Astrocyte of the cerebellum (primary cell): ENCODE measurements at regions not wholly inside any gene's neighbourhood (a gene's known extent, or its start where the extent isn't known, plus 50 kb on each side); places are given as distances from the start of the nearest gene placed in this dataset.

Source experiments
- DNase-seq: peaks from one replicate; pipeline ENCODE4 v3.0.0-alpha.2; 2011; ENCODE audit warnings: low read depth
- H3K4me3 ChIP-seq: 2 replicates; pipeline ENCODE4 v1.5.1; 2011; ENCODE audit warnings: mild to moderate bottlenecking, low read depth, low read length, moderate library complexity
- CTCF ChIP-seq: IDR thresholded peaks from 2 replicates; pipeline ENCODE4 v1.5.1; 2012; ENCODE audit warnings: low read length, low read depth, moderate library complexity, mild to moderate bottlenecking; ENCODE audit errors: missing control alignments
- in situ Hi-C: cut with HindIII; loops from 2 replicates; pipeline ENCODE4 v1.10.0; 2017; ENCODE audit warnings: low sequenced_read_pairs

DNA sequence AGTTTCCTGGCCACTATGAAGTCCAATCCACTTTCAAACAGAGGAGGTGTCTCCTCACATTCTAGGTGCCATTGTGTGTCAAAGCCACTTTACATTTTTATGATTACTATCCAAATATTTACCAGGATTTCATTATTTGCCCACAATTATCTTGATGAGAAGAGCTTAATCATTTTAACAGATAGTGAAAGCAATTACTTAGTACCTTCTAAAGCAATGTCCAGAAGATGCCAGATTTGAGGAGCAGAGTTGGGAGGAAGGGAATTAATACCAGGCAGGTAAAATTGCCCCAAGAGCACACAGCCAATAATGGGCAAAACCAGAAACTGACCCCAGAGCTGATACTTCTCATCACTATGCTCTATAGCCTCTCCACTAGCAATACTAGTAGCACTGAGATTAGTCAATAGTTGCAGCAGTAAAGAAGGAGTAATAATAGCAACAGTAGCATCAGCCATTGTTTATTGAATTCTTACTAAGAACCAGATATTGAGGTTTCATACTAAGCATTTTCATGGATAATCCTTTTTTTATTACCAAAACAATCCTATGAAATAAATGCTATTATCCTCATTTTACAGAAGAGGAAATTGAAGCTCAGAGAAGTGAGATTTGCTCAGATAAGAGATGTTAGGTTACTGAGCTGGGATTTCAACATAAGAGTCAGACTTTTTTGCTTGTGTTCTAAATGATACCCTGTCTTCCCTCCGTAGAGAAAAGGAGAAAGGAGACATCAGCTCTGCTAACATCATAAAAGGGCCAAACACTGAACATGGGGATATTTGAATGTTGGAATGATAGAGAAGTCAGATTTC, 509.3 kb upstream of the CFAP20DC start:
- no peak overlapping the region for H3K4me3 ChIP-seq
- in situ Hi-C loops, result no loop called here
- no peak for TF ChIP-seq CTCF
- no peak for DNase-seq

- no peak for TF ChIP-seq CTCF
- in situ Hi-C loops, result no loop called here
- no peak for DNase-seq
- no peak overlapping the region for H3K4me3 ChIP-seq
Observed at GRCh38 chr3:59555593-59556315, 505.9 kb upstream of the CFAP20DC start.

DNA sequence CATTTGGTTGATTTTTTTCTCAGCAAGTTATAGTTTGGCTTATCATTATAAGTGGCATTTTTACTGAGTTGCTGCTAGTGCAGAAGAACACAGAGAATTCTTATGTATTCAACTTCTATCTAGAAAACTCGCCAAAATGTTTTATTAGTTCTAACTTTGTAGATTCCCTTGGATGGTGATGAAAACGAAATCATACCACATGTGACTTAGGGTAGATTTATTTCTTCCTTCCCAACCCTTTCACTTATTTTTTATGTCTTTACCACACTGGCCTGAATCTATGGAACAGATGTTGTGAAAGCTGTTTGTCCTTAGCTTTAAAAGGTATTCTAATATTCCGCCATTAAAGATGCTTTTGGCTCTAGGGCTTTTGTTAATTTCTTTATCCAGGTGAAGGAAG, 503.3 kb upstream of the CFAP20DC start:
- no peak for DNase-seq
- H3K4me3 ChIP-seq, result no peak overlapping the region
- in situ Hi-C loops, result no loop called here
- TF ChIP-seq CTCF, result no peak

GRCh38 chr3:59551834-59552233, 502.0 kb upstream of the CFAP20DC start:
- H3K4me3 ChIP-seq, result no peak overlapping the region
- no peak for DNase-seq
- TF ChIP-seq CTCF, result no peak
- in situ Hi-C loops, result no loop called here

DNA sequence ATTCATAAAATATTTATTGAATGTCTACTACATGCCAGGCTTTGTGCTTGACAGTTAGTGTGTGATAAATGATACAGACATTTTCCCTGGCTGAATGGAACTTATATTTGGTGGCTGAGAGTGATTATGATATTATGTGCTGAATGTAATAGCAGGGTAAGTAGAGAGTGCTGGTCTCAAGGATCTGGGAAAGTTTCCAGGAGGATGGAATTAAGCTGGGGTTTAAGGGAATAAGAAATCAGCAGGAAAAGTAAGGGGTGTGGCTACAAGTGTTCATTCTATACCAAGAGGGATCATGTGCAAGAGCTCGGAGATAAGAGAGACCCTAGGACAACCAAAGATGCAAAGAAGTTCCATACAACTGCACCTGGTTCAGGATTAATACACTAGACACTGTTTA, 500.1 kb upstream of the CFAP20DC start:
- in situ Hi-C loops, result no loop called here
- H3K4me3 ChIP-seq, result no peak overlapping the region
- no peak for TF ChIP-seq CTCF
- no peak for DNase-seq

GRCh38 chr3:59547874-59548273, 498.0 kb upstream of the CFAP20DC start:
- no peak for DNase-seq
- no peak overlapping the region for H3K4me3 ChIP-seq
- in situ Hi-C loops, result no loop called here
- TF ChIP-seq CTCF, result no peak
